22Rv1 (cell line): ENCODE measurements at regions not wholly inside any gene's neighbourhood (a gene's known extent, or its start where the extent isn't known, plus 50 kb on each side); places are given as distances from the start of the nearest gene placed in this dataset.

ENCODE experiments used
- H3K27ac ChIP-seq: fragments of 450-650 bp; 2 replicates; pipeline ENCODE4 v1.5.1; 2017
- ZFX ChIP-seq: fragments of 450-650 bp; IDR thresholded peaks from 2 replicates; pipeline ENCODE4 v1.6.1; 2017; ENCODE audit warnings: antibody characterized with exemption, borderline replicate concordance
- TF ChIP-seq, protein P1 (sequence below): fragments of 450-650 bp; IDR thresholded peaks from 2 replicates; pipeline ENCODE4 v1.5.1; 2017; ENCODE audit warnings: mild to moderate bottlenecking

DNA sequence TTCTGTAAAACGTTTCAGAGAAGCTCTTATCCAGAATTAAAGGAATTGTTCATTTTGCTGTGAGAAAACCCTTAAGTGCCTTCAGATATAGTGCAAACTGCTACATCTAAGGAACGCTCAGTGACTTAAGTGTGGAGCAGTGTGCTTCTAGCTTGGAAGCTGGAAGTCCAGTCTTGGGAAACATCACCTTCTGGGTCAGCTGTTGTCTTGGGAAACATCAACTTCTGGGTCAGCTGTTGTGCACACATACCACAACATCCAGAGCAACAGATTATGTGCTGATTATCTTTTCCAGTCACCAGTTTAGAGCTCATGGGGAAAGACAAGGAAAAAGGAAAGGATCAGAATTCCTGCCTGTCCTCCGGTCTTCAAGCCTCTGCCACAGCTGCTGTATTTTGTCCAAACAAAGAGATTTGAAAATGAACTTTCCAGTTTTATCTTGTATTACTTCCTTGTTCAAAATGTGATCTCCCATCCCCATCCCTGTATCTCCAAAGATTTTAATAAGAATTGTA is 713.6 kb downstream of the NSUN3 start:
- H3K27ac ChIP-seq = no peak overlapping the region

DNA sequence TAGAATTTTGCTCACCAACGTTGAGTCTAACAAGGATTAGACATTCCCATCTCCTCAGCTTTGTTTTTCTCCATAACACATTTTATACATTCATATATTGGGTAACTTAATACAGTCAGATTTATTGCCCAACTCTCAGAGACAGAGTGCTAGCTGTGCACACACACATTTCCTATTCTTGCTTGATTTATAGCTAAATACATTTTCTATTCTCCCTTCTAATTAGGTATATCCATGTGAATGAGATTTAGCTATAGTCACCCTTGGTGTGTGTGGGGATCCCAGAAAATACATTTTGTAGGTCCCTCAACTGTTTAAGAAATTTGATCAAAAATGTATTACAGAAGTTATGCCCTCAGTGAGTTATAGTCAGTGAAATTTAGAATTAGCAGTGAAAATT is 715.4 kb downstream of the NSUN3 start:
- no peak overlapping the region for H3K27ac ChIP-seq
- TF ChIP-seq, protein P1, sequence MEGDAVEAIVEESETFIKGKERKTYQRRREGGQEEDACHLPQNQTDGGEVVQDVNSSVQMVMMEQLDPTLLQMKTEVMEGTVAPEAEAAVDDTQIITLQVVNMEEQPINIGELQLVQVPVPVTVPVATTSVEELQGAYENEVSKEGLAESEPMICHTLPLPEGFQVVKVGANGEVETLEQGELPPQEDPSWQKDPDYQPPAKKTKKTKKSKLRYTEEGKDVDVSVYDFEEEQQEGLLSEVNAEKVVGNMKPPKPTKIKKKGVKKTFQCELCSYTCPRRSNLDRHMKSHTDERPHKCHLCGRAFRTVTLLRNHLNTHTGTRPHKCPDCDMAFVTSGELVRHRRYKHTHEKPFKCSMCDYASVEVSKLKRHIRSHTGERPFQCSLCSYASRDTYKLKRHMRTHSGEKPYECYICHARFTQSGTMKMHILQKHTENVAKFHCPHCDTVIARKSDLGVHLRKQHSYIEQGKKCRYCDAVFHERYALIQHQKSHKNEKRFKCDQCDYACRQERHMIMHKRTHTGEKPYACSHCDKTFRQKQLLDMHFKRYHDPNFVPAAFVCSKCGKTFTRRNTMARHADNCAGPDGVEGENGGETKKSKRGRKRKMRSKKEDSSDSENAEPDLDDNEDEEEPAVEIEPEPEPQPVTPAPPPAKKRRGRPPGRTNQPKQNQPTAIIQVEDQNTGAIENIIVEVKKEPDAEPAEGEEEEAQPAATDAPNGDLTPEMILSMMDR = no peak
- no peak for TF ChIP-seq ZFX

More for the DNA sequence above, 713.6 kb downstream of the NSUN3 start:
- TF ChIP-seq, protein P1 = no peak
- no peak for TF ChIP-seq ZFX

DNA sequence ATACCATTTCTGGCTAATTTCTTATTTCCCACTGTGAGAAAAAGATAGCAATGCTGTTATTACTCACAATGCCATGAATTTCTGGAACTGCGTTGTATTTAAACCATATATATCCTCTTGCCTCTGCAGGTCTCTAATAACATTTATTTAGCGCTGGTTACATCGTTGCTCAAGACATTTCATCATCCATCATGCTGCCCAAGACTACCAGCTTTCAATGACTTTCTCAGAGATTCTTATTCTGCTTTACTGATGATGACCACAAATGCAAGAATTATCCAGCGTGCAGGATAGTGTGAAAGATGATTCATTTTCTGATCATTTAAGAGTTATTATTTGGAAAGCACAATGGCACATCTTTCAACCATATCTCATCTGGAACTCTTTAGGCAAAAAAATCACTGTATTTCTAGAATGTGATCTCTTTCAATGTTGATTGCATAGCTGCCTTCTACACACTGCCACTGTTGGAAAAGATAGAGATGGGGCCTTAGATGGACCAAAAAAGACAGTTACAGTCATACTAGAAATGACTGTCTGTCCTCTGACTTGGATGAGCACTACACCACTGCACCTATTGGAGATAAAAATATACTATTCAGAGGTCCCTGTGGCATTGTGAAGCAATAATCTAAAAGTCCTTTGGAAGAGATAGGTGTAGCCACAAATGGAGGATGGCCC is 716.1 kb downstream of the NSUN3 start:
- no peak overlapping the region for H3K27ac ChIP-seq
- TF ChIP-seq, protein P1 = no peak
- no peak for TF ChIP-seq ZFX

DNA sequence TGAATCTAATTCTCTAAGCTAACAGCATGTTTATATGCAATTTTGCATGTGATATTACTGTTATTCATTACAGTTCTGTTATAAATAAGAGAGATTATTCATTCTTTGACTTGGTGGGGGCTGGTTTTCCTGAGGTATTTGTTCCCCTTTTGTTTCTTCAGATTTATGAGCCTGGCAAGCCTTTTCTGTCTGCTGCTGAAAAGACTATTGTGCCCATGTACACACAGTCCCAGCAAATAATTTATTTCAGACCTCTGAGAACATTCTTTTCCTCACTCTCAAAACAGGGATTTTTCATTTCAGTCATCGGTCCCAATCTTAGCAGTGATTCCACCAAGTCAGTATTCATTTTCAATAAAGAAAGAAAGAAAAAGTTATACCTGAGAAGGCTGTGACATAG is 716.8 kb downstream of the NSUN3 start:
- no peak for TF ChIP-seq ZFX
- TF ChIP-seq, protein P1 = no peak
- no peak overlapping the region for H3K27ac ChIP-seq

DNA sequence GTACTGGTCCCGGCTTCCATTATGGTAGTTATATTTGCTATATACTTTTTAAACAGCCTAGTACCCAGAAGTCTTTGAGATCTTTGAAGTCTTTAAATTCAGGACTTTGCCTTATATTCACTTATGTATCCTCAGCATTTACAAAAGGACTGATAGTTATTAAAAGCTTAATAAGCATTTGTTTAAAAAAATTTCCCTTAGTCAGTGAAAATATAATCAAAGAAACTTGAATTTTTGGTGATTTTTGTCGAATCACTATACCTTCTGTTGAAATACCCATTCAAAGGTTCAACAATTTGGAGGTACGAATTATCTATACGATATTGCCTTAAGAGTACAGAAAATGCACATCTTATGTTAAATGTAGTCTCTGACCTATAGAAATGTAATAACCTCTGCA is 721.4 kb downstream of the NSUN3 start:
- no peak for TF ChIP-seq ZFX
- TF ChIP-seq, protein P1 = no peak

DNA sequence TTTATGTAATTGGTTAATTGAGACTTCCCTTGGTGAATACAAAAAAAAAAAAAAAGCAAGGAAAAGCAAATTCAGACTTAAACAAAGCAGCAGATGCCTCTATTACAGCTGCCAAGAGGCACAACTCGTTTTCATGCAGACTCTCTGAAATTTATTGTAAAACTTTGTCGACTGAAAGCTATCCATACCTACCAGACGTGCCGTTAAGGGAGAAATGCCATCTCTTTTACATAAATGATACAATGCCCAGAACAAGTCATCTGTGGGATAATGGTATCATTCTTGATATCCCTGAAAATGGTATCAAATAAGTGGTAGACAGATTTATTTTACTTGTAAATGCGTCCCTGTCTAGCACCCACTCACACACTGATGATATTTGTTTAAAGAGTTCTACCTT is 724.2 kb downstream of the NSUN3 start:
- TF ChIP-seq, protein P1 = no peak
- no peak for TF ChIP-seq ZFX
- H3K27ac ChIP-seq = no peak overlapping the region

More for the DNA sequence above, 721.4 kb downstream of the NSUN3 start:
- no peak overlapping the region for H3K27ac ChIP-seq

DNA sequence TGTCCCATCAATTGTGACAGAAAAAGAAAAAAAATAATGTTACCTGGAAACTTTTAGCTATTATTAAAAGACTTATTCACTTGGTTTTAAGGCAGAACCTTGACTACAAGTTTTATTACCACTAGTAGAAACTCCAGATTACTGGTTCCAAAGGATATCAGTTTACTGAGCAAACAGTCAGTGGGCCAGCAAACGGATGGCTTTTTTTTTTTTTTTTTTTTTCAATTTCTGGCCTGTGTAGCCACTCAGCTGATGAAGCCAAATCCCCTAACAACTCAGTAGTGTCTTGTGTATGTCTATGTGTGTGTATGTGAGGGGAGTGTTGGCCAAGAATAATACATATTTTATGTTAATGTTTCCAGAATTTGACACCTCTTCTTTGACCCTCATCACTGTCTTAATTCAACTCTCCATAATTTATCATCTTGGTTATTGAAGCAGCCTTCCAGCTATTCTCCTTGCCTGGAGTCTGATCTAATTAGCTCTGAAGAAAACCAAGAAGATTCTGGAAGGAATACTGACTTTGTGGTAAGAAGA is 724.9 kb downstream of the NSUN3 start:
- TF ChIP-seq, protein P1 = no peak
- no peak for TF ChIP-seq ZFX
- H3K27ac ChIP-seq = no peak overlapping the region
